ENCODE measurements at regions not wholly inside any gene's neighbourhood (a gene's known extent, or its start where the extent isn't known, plus 50 kb on each side); places are given as distances from the start of the nearest gene placed in this dataset.
A peak's percentile ranks its signal among the peaks of the same experiment; 100 is the strongest.

GRCh38 chr3:22907796-22908195 is 295.3 kb upstream of the UBE2E2 start:
- no peak for DNase-seq

- no peak for DNase-seq
Observed at GRCh38 chr3:22908989-22909507, 294.1 kb upstream of the UBE2E2 start.

- no peak for DNase-seq
Observed at GRCh38 chr3:22916933-22917332, 286.2 kb upstream of the UBE2E2 start.

- no peak for DNase-seq
Observed at GRCh38 chr3:22920006-22920405, 283.1 kb upstream of the UBE2E2 start.

GRCh38 chr3:22922317-22922716 is 280.8 kb upstream of the UBE2E2 start:
- DNase-seq: no peak

GRCh38 chr3:22923711-22924110 is 279.4 kb upstream of the UBE2E2 start:
- DNase-seq: no peak

GRCh38 chr3:22928216-22929110 is 274.7 kb upstream of the UBE2E2 start:
- DNase-seq: no peak

- DNase-seq: no peak
Observed at GRCh38 chr3:22933051-22933840, 269.9 kb upstream of the UBE2E2 start.

GRCh38 chr3:22933841-22934116 is 269.3 kb upstream of the UBE2E2 start:
- no peak for DNase-seq

GRCh38 chr3:22935040-22935439 is 268.1 kb upstream of the UBE2E2 start:
- DNase-seq: no peak

- DNase-seq: no peak
Observed at GRCh38 chr3:22937536-22937935, 265.6 kb upstream of the UBE2E2 start.

- DNase-seq: no peak
Observed at GRCh38 chr3:22938739-22939138, 264.4 kb upstream of the UBE2E2 start.

- DNase-seq: no peak
Observed at GRCh38 chr3:22939349-22939748, 263.8 kb upstream of the UBE2E2 start.

GRCh38 chr3:22940285-22940684 is 262.8 kb upstream of the UBE2E2 start:
- DNase-seq: no peak

- no peak for DNase-seq
Observed at GRCh38 chr3:22942981-22943380, 260.1 kb upstream of the UBE2E2 start.

GRCh38 chr3:22947851-22948250 is 255.3 kb upstream of the UBE2E2 start:
- no peak for DNase-seq

GRCh38 chr3:22951910-22952309 is 251.2 kb upstream of the UBE2E2 start:
- DNase-seq: no peak

- no peak for DNase-seq
Observed at GRCh38 chr3:22952860-22953259, 250.3 kb upstream of the UBE2E2 start.

- DNase-seq: no peak
Observed at GRCh38 chr3:22959593-22959992, 243.5 kb upstream of the UBE2E2 start.

- DNase-seq: peak; percentile 5
Observed at GRCh38 chr3:22960105-22960984, 242.8 kb upstream of the UBE2E2 start.

GRCh38 chr3:22962244-22962643 is 240.9 kb upstream of the UBE2E2 start:
- DNase-seq: no peak

GRCh38 chr3:22966349-22966748 is 236.8 kb upstream of the UBE2E2 start:
- DNase-seq: no peak

GRCh38 chr3:22969276-22969675 is 233.9 kb upstream of the UBE2E2 start:
- DNase-seq: no peak

Measured in NCI-H69 (cell line).